HG03520 (cell line): ENCODE measurements at regions not wholly inside any gene's neighbourhood (a gene's known extent, or its start where the extent isn't known, plus 50 kb on each side); places are given as distances from the start of the nearest gene placed in this dataset.

Experiments used
- ATAC-seq: cut with Tn5 transposase; IDR thresholded peaks from one replicate; pipeline ENCODE4 v1.9.1; 2021; ENCODE audit warnings: mild to moderate bottlenecking, moderate library complexity; ENCODE audit not compliant: unreplicated experiment

- no peak for ATAC-seq
Observed at GRCh38 chr5:4896328-4896727, 243.8 kb upstream of the ADAMTS16 start.

DNA sequence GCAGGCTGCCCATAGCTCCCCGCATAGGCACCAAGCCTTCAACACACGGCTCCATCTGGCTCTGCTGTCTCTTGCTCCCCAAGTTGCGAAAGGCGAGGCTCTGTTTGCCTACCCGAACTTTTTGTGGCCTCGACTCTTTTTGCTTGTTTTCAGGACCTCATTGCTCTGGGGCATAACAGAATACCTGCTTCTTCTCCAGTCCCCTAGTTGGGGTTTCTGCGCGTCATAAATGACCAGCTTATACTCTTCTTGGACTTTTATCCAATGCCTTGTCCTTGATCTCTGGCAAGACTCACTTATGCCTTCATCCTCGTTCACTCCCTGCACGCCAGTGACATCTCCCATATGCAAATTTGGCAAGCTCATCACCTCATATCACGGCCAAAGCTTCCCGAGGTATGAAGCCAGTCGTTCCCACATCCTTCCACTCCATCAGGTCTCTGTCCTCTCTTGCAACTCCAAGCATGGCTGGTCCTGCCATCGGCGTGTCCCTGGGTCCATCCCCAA is 238.8 kb upstream of the ADAMTS16 start:
- ATAC-seq, result no peak

- ATAC-seq, result no peak
Observed at GRCh38 chr5:4901924-4902323, 238.2 kb upstream of the ADAMTS16 start.

DNA sequence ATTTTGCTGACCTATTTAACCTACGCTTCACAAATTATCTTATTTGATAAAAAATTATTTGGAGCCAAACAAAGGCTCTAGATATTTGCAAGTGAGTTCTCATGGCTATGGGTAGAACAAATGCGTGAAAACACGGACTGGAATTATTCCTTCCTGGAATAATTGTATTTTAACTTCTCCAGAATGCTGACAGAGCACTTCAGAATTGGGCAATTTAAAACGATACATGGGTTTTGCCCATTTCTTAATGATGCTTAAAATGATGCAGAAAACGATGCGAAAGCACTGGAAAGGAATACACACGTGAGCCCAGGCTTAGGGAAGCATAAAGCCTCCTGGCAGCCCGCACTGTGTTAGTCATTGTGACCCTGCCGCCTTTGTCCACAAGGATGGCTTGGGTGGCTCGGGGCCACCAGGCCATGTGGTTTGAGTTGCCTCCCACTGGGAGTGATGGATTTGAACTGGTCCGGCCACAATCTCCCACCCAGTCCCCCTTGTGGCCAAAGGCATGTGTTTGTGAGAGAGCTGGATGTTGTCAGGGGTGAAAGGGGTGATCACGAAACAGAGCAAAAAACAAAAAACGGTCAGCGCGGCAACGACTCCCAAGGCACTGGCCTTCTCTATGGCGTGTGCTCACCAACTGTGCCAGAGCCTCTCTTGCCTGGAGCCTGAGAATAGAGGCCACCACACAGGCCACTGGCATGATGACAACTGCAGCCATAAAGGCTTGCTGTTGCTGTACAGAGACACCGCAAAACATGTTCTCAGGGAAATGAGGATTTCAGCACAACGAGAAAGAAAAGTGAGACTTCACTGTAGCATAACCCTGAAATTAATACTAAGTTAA is 234.2 kb upstream of the ADAMTS16 start:
- no peak for ATAC-seq

DNA sequence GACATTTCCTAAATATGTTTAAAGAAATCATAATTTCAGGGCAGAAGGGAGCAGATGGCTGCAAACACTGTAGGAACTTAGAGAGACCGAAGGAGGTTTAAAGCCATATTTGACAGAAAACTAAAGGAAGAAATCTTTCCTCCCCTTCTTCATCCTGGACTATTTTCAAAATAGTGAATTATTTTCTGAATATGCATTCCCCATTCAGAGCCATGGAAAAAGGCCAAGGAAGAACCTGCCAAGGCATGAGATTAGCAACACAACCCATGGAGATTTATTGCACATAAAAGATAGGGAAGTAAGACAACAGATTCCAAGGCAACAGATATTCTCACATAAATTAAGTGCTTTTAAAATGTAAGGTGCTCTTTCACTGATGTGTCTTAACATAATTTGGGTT is 233.3 kb upstream of the ADAMTS16 start:
- ATAC-seq, result no peak

- no peak for ATAC-seq
Observed at GRCh38 chr5:4907571-4907970, 232.6 kb upstream of the ADAMTS16 start.

DNA sequence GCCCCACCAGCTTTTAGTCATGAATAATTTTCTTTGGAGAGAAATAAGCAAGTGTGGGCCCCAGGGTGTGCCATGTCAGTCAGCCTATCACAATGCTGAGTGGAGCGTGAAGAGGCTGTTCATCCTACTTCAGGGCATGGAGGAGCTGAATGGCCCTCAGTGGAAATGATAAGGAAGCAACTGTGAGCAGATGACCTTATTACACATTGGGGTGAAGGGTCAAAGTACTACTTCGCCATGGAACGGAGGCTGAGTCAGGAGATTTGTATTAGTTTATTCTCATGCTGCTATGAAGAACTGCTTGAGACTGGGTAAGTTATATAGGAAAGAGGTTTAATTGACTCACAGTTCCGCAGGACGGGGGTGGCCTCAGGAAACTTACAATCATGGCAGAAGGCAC is 231.0 kb upstream of the ADAMTS16 start:
- no peak for ATAC-seq

DNA sequence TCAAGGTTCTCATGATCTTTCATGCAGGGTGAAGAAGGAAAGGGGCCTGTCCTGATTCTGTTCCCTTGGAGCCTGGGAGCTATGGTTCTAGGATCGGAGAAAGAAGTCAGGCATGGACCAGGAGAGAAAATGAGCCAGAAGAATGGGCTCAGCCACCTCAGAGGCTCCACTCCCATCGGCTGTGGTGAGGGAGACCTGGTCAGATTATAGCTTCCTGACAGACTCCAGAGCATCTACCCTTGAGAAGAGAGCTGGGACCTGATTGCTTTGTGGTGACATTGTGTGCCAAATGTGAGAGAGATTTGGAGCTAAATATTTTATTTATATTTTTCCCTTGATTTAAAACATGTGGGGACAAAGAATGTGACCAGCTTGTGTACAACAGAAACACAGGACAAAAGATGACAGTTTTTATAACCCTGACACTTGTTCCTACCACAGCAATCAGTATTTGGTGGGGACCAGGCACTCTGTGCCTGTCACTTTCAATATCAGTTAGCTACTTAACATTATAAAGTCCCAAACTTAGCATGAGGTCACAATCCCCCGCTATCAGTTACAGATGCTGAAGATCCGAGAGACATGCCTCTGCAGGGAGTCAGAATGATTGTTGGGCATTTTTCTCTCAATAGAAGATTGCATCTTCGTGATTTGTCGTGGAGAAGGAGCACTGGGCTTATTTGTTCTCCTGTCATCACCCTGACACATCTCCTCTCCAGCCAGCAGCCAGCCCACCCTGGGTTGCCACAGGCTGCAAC is 228.3 kb upstream of the ADAMTS16 start:
- no peak for ATAC-seq

GRCh38 chr5:4921929-4922328 is 218.2 kb upstream of the ADAMTS16 start:
- no peak for ATAC-seq

DNA sequence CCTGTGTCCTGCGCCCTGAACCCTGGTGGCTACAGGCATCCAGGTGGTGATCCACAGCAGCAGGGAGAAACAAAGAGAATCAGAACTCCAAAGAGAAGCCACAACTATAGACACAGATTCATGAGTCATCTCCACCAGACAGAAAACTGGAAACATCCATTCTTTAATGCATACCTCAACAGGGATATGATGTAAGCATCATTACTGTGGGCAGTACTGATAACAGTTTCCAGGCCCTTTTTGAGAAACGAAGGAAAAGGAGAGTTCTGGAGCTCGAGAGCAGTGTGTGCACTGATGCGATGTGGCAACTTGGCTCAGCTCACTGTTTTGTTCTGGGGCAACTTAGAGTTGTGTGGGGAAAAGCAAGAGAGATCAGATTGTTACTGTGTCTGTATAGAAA is 215.6 kb upstream of the ADAMTS16 start:
- ATAC-seq, result no peak

GRCh38 chr5:4927097-4927496 is 213.0 kb upstream of the ADAMTS16 start:
- ATAC-seq, result no peak

DNA sequence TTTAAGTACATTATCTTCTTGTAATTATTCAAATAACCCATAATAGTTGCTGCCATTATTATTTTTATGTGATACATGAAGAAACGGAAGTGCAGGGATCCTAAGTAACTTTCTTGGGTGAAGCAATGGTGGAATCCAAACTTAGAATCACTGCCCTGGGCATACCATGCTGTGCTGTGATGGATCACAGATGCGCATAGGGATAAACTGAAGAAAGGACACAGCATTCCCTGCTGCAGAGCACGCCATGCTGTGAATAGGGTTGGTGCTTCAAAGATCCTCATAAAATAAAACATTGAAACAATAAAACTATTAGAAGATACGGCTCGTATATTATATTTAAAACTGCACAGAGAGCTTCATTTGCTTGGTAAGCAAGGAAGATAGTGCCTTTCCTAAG is 211.7 kb upstream of the ADAMTS16 start:
- ATAC-seq, result no peak

GRCh38 chr5:4929092-4929655 is 211.0 kb upstream of the ADAMTS16 start:
- ATAC-seq, result no peak

GRCh38 chr5:4939042-4939781 is 200.9 kb upstream of the ADAMTS16 start:
- ATAC-seq, result no peak

GRCh38 chr5:4941161-4941560 is 199.0 kb upstream of the ADAMTS16 start:
- no peak for ATAC-seq

DNA sequence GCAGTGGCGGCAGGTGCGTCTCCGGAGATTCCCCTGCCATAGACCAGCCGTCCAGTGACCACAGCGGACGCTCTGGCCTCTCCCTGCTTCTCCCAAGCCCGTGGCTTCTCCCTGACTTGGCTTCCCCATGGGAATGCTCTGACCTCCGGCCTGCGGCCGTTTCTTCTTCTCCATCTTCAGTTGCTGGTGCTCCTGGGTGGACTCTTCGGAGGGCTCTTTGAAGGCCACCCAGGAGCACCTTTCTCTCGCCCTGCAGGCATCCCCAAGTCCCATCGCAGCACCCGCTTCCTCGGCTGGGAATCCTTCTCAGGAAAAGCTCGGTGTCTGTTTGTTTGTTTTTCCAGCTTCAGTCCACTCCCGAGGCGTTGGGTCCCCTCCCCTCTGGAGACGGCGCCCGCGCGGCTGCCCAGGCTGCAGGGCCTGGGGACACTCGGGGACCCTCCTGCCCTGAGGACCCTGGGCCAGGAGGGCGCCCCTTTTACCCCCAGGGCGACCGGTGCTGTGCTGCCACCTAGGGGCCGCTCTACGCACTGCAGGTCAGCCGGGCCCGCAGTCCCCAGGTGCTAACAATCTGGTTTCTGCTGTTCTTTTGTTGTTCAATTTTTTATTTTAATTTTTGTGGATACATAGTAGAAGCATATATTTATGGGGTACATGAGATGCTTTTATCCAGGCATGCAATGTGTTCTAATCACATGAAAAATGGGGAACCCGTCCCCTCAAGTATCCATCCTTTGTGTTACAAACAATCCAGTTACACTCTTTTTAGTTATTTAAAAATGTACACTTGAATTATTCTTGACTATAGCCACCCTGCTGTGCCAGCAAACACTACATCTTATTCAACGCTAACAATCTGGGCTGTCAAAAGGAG is 197.9 kb upstream of the ADAMTS16 start:
- ATAC-seq, result no peak

DNA sequence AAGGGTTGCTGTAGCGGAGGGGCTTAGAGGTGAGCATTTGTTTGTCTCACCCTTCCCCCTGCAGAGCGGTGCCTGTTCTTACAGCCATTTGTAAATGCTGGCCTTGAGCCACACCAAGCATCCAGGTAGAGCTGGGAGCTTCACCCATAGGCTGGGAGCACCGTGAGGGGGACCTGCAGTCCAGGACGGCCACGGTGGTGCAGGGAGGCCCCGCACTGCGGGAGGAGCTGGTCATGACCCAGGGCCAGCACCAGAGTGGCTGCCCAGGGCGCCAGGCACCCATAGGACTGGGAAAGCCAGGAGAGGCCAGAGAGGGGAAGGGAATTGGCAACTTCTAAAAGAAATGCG is 197.3 kb upstream of the ADAMTS16 start:
- ATAC-seq, result no peak

GRCh38 chr5:4945296-4945695 is 194.8 kb upstream of the ADAMTS16 start:
- no peak for ATAC-seq

DNA sequence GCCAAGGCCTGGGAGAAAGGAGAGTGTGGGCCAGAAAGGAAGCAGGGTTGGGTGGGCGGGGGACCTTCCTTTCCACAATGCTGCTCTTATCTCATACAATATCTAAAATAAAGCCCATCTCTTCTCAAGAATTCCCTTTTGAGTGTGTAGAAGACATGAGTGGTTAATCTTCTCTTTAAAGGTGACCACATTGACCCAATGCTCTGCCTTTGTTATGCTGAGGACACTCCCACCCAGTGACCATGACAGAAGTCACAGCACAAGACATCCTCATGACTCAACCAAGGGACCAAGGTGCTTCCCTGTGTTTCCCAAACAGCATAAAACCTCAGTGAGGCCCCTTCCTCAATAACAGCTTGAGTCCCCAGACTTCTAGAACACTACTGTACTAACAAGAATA is 193.0 kb upstream of the ADAMTS16 start:
- no peak for ATAC-seq

DNA sequence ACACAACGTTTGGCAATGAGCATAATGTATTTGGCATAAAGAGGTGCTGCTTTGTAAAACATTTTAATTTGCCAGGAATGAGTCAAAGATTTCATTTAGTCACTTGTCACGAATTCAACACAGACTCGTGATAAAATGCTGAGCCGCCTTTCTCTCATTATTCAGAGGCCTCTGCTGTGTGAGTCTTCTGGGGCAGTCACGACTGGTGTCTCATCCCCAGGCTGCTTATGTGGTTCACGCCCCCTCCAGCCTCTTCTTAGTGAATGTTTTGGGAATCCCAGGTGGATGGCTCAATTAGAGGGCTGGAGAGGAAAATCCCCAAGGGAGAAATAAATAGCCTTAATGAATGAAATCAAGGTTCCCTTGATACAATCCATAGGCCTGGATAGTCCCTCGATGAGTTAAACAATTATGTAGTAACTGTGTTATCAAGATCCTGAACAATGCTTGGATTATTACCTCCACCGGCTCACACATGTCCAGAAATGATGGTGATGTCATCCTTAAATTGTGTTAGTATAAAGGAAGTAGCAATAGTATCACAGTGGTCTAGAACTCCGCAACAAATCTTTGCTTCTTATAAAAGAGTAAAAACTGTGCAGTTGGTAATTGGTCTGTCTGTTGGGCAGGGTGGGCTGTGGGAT is 192.1 kb upstream of the ADAMTS16 start:
- ATAC-seq, result no peak
